ENCODE measurements at regions not wholly inside any gene's neighbourhood (a gene's known extent, or its start where the extent isn't known, plus 50 kb on each side); places are given as distances from the start of the nearest gene placed in this dataset.

GRCh38 chr4:3850128-3850527 is 83.9 kb downstream of the ADRA2C start:
- TF ChIP-seq CTCF (IDR thresholded peaks at IDR 0.05; ENCODE audit: low read length, missing control alignments): no peak
- DNase-seq (ENCODE audit: low read depth): no peak

DNA sequence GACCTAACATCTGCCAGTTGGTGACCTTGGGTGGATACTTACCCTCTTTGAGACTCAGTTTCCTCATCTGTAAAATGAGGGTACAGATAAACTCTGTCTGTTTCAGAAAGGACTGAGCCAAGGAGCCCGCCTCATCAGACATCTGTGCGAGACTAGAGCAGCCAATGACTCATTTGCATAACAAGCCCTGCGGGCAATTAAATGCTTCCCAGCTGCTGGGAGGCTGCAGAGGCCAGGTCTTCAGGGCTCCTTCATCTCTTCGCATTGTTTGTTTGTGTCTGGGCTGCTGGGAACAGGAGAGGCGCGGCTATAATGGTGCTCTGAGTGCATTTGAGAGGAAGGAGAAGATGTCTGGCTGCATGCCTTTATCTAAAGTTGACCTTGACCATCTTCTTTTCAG is 85.0 kb downstream of the ADRA2C start:
- H3K4me3 ChIP-seq (replicated peaks; ENCODE audit: low read depth, low read length): no peak overlapping the region
- DNase-seq (ENCODE audit: low read depth): no peak
- TF ChIP-seq CTCF (IDR thresholded peaks at IDR 0.05; ENCODE audit: low read length, missing control alignments): no peak

More at GRCh38 chr4:3850128-3850527, 83.9 kb downstream of the ADRA2C start:
- no peak overlapping the region for H3K4me3 ChIP-seq (replicated peaks; ENCODE audit: low read depth, low read length)

DNA sequence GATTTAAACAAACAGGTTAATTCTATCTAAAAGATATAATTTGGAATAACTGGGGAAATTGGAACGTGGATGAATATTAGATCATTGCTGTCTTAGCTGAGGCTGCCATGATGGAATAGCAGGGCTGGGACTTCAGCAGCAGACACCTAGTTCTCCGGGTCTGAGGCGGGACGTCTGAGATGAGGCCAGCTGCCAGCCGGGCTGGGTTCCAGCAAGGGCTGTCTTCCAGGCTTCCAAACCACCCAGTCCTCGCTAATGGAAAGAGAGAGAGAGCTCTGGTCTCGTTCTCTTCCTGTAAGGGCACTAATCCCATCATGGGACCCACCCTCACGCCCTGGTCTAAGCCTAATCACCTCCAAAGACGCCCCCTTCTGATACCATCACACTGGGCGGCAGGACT is 85.7 kb downstream of the ADRA2C start:
- DNase-seq (ENCODE audit: low read depth): no peak
- TF ChIP-seq CTCF (IDR thresholded peaks at IDR 0.05; ENCODE audit: low read length, missing control alignments): no peak
- H3K4me3 ChIP-seq (replicated peaks; ENCODE audit: low read depth, low read length): no peak overlapping the region

GRCh38 chr4:3852309-3852708 is 86.1 kb downstream of the ADRA2C start:
- no peak for TF ChIP-seq CTCF (IDR thresholded peaks at IDR 0.05; ENCODE audit: low read length, missing control alignments)
- H3K4me3 ChIP-seq (replicated peaks; ENCODE audit: low read depth, low read length): no peak overlapping the region
- DNase-seq (ENCODE audit: low read depth): no peak

GRCh38 chr4:3852711-3853110 is 86.5 kb downstream of the ADRA2C start:
- no peak overlapping the region for H3K4me3 ChIP-seq (replicated peaks; ENCODE audit: low read depth, low read length)
- TF ChIP-seq CTCF (IDR thresholded peaks at IDR 0.05; ENCODE audit: low read length, missing control alignments): no peak
- no peak for DNase-seq (ENCODE audit: low read depth)

DNA sequence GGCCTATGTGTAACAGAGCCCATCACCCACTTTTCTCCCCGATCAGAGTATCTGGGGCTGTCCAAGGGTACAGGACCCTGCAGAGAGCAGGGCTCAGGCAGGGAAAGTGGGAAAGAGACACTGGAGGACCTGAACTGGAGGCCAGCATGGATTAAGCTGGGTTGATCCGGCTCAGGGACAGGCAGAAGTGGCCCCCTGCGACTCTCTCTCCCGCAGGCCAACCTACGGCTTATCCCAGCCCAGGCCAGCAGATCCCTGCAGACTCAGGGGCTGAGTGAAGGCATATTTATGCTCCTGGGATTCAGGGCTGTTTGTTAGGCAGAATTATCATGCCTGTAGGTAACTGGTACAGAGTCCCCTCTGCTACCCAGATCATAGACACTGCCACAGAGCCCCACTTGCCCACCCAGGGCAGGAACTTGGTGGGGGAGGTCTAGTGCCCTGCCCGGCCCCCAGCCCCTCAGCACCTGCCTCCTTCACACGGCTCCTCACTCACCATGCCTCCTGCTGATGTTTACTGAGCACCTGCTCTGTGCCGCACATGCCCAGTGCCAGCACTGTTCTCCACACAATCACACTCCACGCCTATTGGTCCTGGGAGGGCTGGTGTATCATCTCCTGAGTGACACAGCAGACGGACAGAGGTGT is 87.3 kb downstream of the ADRA2C start:
- no peak overlapping the region for H3K4me3 ChIP-seq (replicated peaks; ENCODE audit: low read depth, low read length)
- no peak for DNase-seq (ENCODE audit: low read depth)
- no peak for TF ChIP-seq CTCF (IDR thresholded peaks at IDR 0.05; ENCODE audit: low read length, missing control alignments)

- no peak for DNase-seq (ENCODE audit: low read depth)
- TF ChIP-seq CTCF (IDR thresholded peaks at IDR 0.05; ENCODE audit: low read length, missing control alignments): no peak
- H3K4me3 ChIP-seq (replicated peaks; ENCODE audit: low read depth, low read length): no peak overlapping the region
These were observed 88.5 kb downstream of the ADRA2C start for GRCh38 chr4:3854661-3855060.
